ENCODE measurements at regions not wholly inside any gene's neighbourhood (a gene's known extent, or its start where the extent isn't known, plus 50 kb on each side); places are given as distances from the start of the nearest gene placed in this dataset.

- TF ChIP-seq CTCF (conservative IDR thresholded peaks at IDR 0.05; ENCODE audit: low read depth in 2 of 2) (no peak), CREB1 (CRISPR knock-in tag; IDR thresholded peaks at IDR 0.05; ENCODE audit: low read depth) (no peak), EZH2phosphoT487 (IDR thresholded peaks at IDR 0.05; ENCODE audit: unreplicated experiment) (no peak), REST (IDR thresholded peaks at IDR 0.05; ENCODE audit: unreplicated experiment) (no peak), POLR2AphosphoS5 (IDR thresholded peaks at IDR 0.05; ENCODE audit: low read depth) (no peak), EZH2 (IDR thresholded peaks at IDR 0.05; ENCODE audit: low read depth, unreplicated experiment) (no peak), ZNF114 (CRISPR knock-in tag; IDR thresholded peaks at IDR 0.05) (no peak), JUNB (IDR thresholded peaks at IDR 0.05; ENCODE audit: unreplicated experiment) (no peak), ETS1 (IDR thresholded peaks at IDR 0.05) (no peak)
These were observed 461.4 kb upstream of the ST8SIA4 start for GRCh38 chr5:101364469-101364868.
